ENCODE measurements at regions not wholly inside any gene's neighbourhood (a gene's known extent, or its start where the extent isn't known, plus 50 kb on each side); places are given as distances from the start of the nearest gene placed in this dataset.

GRCh38 chr11:81255895-81256294 is 1477.8 kb downstream of the FAM181B start:
- TF ChIP-seq CTCF (IDR thresholded peaks at IDR 0.05) (no peak), POLR2AphosphoS5 (IDR thresholded peaks at IDR 0.05) (no peak), POLR2A (IDR thresholded peaks at IDR 0.05) (no peak), EP300 (IDR thresholded peaks at IDR 0.05) (no peak)
